DOHH2 (cell line): ENCODE measurements at regions not wholly inside any gene's neighbourhood (a gene's known extent, or its start where the extent isn't known, plus 50 kb on each side); places are given as distances from the start of the nearest gene placed in this dataset.

Source experiments
- CTCF ChIP-seq: fragments of 200-600 bp; sonication (generic); IDR thresholded peaks from one replicate; pipeline ENCODE4 v1.5.1; 2014; ENCODE audit warnings: antibody characterized with exemption, mild to moderate bottlenecking, low read depth, low read length; ENCODE audit not compliant: poor library complexity, severe bottlenecking
- EZH2phosphoT487 ChIP-seq: fragments of 200-600 bp; sonication (generic); IDR thresholded peaks from 2 replicates; pipeline ENCODE4 v1.6.1; 2017; ENCODE audit warnings: borderline replicate concordance, mild to moderate bottlenecking, antibody characterized with exemption, low read length, moderate library complexity, mixed read lengths

GRCh38 chr16:79476580-79476979, 124.0 kb downstream of the MAF start:
- TF ChIP-seq CTCF (no peak), EZH2phosphoT487 (no peak)
